Lung (tissue), 11 donors: ENCODE measurements at regions not wholly inside any gene's neighbourhood (a gene's known extent, or its start where the extent isn't known, plus 50 kb on each side); places are given as distances from the start of the nearest gene placed in this dataset.

Source experiments
- ATAC-seq: fragments of 200-7000 bp; cut with Tn5 transposase; one replicate; pipeline ENCODE4 v1.9.1; 2020; ENCODE audit warnings: moderate number of reproducible peaks; ENCODE audit not compliant: insufficient read depth, low FRiP score
- DNase-seq, 3 donors: peaks; one replicate each; pipeline ENCODE4 v3.0.0-alpha.2; 2013 to 2017
- H3K27ac ChIP-seq, 2 donors: one replicate each; pipeline ENCODE4 v1.5.1; 2013; ENCODE audit warnings: mild to moderate bottlenecking in 2 of 2, moderate library complexity in 2 of 2, control low read depth in 1 of 2, inconsistent platforms in 1 of 2, low read depth in 1 of 2, low read length in 1 of 2
- H3K27me3 ChIP-seq, 3 donors: one replicate each; pipeline ENCODE4 v1.5.1; 2013; ENCODE audit warnings: low read length in 2 of 3; ENCODE audit not compliant: control insufficient read depth in 3 of 3, insufficient read depth in 3 of 3
- H3K36me3 ChIP-seq, 4 donors: one replicate each; pipeline ENCODE4 v1.5.1; 2013; ENCODE audit warnings: low read length in 4 of 4, mild to moderate bottlenecking in 1 of 4, moderate library complexity in 1 of 4; ENCODE audit not compliant: control insufficient read depth in 4 of 4, insufficient read depth in 4 of 4
- H3K4me1 ChIP-seq, 5 donors: one replicate each; pipeline ENCODE4 v1.5.1; 2013; ENCODE audit warnings: low read length in 5 of 5, mild to moderate bottlenecking in 2 of 5, moderate library complexity in 1 of 5; ENCODE audit not compliant: control insufficient read depth in 5 of 5, insufficient read depth in 5 of 5
- H3K4me3 ChIP-seq: one replicate; pipeline ENCODE4 v1.5.1; 2013; ENCODE audit warnings: mild to moderate bottlenecking, control low read depth, moderate library complexity
- H3K9ac ChIP-seq, 2 donors: one replicate each; pipeline ENCODE4 v1.5.1; 2013; ENCODE audit warnings: low read length in 2 of 2, control low read depth in 1 of 2; ENCODE audit not compliant: insufficient read depth in 1 of 2
- H3K9me3 ChIP-seq, 4 donors: one replicate each; pipeline ENCODE4 v1.5.1; 2013; ENCODE audit warnings: low read length in 3 of 4, mild to moderate bottlenecking in 1 of 4, moderate library complexity in 1 of 4; ENCODE audit not compliant: control insufficient read depth in 4 of 4, insufficient read depth in 3 of 4
- CTCF ChIP-seq: IDR thresholded peaks from 2 replicates; pipeline ENCODE4 v1.5.1; 2012; ENCODE audit warnings: mild to moderate bottlenecking; ENCODE audit errors: control extremely low read depth, extremely low read depth
- WGBS, 2 donors: extraction: QIAGEN DNeasy Blood & Tissue Kit; methylation state at CpG; one replicate each; pipeline ENCODE4 v1.1.7; 2013; 5-methylcytosine and 5-hydroxymethylcytosine counted together
- donor health status: control.
- donor health status: control.
- donor health status: Bipolar disorder and iron deficiency.
- donor health status: healthy.
- donor health status: DM: yes; HTN: yes; CAD: no.

GRCh38 chr11:116438651-116439360 lies 334.0 kb downstream of the BUD13 start:
- no peaks in the 10 kb centered on the region for H3K27me3 ChIP-seq
- WGBS, 2 donors: 74 to 86% methylated on average over 5 to 6 of the region's 6 CpGs
- no peak for DNase-seq
- peaks cover 0 to 5% (median under 1%) of the 10 kb centered on the region in 4 donors for H3K9me3 ChIP-seq
- H3K27ac ChIP-seq: no peak overlapping the region
- no peak for ATAC-seq
- H3K4me3 ChIP-seq: no peak overlapping the region
- H3K4me1 ChIP-seq: no peaks in the 10 kb centered on the region
- H3K9ac ChIP-seq: no peak overlapping the region
- TF ChIP-seq CTCF: no peak
- no peaks in the 10 kb centered on the region for H3K36me3 ChIP-seq

GRCh38 chr11:116434986-116435385 lies 337.8 kb downstream of the BUD13 start:
- ATAC-seq: no peak
- H3K4me3 ChIP-seq: no peak overlapping the region
- no peaks in the 10 kb centered on the region for H3K27me3 ChIP-seq
- no peak for TF ChIP-seq CTCF
- no peaks in the 10 kb centered on the region for H3K4me1 ChIP-seq
- no peak for DNase-seq
- WGBS, 2 donors: 44 to 62% methylated on average over 2 of the region's 2 CpGs
- peaks cover 0 to 4% (median 0%) of the 10 kb centered on the region in 4 donors for H3K9me3 ChIP-seq
- no peaks in the 10 kb centered on the region for H3K36me3 ChIP-seq
- H3K27ac ChIP-seq: no peak overlapping the region
- no peak overlapping the region for H3K9ac ChIP-seq

- Histone ChIP-seq H3K36me3 (no peaks in the 10 kb centered on the region), H3K9ac (no peak overlapping the region), H3K9me3 (peaks cover 0 to 2% (median 0%) of the 10 kb centered on the region in 4 donors), H3K4me1 (peaks cover 0 to 11% (median 0%) of the 10 kb centered on the region in 5 donors), H3K27ac (no peak overlapping the region), H3K27me3 (no peaks in the 10 kb centered on the region), H3K4me3 (no peak overlapping the region)
- TF ChIP-seq CTCF: no peak
- 93 to 99% methylated on average over 9 of the region's 9 CpGs for WGBS, 2 donors
- no peak for DNase-seq
- no peak for ATAC-seq
Measured at GRCh38 chr11:116432301-116432700, 340.5 kb downstream of the BUD13 start.

- WGBS, 2 donors: 81 to 88% methylated on average over 1 of the region's 1 CpG
- no peak for TF ChIP-seq CTCF
- H3K9me3 ChIP-seq: peaks cover 0 to 2% (median 0%) of the 10 kb centered on the region in 4 donors
Measured at GRCh38 chr11:116431842-116432241, 340.9 kb downstream of the BUD13 start.

More at GRCh38 chr11:116431842-116432241, 340.9 kb downstream of the BUD13 start:
- ATAC-seq: no peak
- DNase-seq: no peak
- H3K27me3 ChIP-seq: no peaks in the 10 kb centered on the region
- peaks cover 0 to 11% (median 0%) of the 10 kb centered on the region in 5 donors for H3K4me1 ChIP-seq
- H3K4me3 ChIP-seq: no peak overlapping the region
- no peak overlapping the region for H3K9ac ChIP-seq
- no peaks in the 10 kb centered on the region for H3K36me3 ChIP-seq
- no peak overlapping the region for H3K27ac ChIP-seq
